DOHH2 (cell line): ENCODE measurements at regions not wholly inside any gene's neighbourhood (a gene's known extent, or its start where the extent isn't known, plus 50 kb on each side); places are given as distances from the start of the nearest gene placed in this dataset.
"Not testable (repeated sequence)": the region's sequence is repeated elsewhere in the genome, so short reads cannot be mapped to it uniquely, and the experiment has no call there.

Experiments used
- EZH2phosphoT487 ChIP-seq: fragments of 200-600 bp; sonication (generic); IDR thresholded peaks from 2 replicates; pipeline ENCODE4 v1.6.1; 2017; ENCODE audit warnings: borderline replicate concordance, mild to moderate bottlenecking, antibody characterized with exemption, low read length, moderate library complexity, mixed read lengths
- TF ChIP-seq, protein P1 (sequence below): fragments of 200-600 bp; sonication (generic); IDR thresholded peaks from one replicate; pipeline ENCODE4 v1.5.1; 2014; ENCODE audit warnings: antibody characterized with exemption, mild to moderate bottlenecking, low read depth, low read length; ENCODE audit not compliant: poor library complexity, severe bottlenecking

DNA sequence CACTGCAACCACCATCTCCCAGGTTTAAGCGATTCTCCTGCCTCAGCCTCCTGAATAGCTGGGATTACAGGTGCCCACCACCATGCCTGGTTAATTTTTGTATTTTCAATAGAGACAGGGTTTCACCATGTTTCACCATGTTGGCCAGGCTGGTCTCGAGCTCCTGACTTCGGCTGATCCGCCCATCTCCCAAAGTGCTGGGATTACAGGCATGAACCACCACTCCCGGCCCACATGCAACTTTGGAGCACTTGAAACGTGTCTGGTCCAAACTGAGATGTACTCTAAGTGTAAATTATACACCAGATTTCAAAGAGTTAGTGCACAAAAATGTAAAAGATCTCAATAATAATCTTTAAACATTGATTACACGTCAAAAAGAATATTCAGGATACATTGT is 154.1 kb downstream of the RGS9 start:
- TF ChIP-seq, protein P1, sequence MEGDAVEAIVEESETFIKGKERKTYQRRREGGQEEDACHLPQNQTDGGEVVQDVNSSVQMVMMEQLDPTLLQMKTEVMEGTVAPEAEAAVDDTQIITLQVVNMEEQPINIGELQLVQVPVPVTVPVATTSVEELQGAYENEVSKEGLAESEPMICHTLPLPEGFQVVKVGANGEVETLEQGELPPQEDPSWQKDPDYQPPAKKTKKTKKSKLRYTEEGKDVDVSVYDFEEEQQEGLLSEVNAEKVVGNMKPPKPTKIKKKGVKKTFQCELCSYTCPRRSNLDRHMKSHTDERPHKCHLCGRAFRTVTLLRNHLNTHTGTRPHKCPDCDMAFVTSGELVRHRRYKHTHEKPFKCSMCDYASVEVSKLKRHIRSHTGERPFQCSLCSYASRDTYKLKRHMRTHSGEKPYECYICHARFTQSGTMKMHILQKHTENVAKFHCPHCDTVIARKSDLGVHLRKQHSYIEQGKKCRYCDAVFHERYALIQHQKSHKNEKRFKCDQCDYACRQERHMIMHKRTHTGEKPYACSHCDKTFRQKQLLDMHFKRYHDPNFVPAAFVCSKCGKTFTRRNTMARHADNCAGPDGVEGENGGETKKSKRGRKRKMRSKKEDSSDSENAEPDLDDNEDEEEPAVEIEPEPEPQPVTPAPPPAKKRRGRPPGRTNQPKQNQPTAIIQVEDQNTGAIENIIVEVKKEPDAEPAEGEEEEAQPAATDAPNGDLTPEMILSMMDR = not testable (repeated sequence)
- TF ChIP-seq EZH2phosphoT487 = not testable (repeated sequence)
